ENCODE measurements at regions not wholly inside any gene's neighbourhood (a gene's known extent, or its start where the extent isn't known, plus 50 kb on each side); places are given as distances from the start of the nearest gene placed in this dataset.

GRCh38 chr18:55047546-55047945 is 88.3 kb upstream of the CCDC68 start:
- TF ChIP-seq, protein P1, sequence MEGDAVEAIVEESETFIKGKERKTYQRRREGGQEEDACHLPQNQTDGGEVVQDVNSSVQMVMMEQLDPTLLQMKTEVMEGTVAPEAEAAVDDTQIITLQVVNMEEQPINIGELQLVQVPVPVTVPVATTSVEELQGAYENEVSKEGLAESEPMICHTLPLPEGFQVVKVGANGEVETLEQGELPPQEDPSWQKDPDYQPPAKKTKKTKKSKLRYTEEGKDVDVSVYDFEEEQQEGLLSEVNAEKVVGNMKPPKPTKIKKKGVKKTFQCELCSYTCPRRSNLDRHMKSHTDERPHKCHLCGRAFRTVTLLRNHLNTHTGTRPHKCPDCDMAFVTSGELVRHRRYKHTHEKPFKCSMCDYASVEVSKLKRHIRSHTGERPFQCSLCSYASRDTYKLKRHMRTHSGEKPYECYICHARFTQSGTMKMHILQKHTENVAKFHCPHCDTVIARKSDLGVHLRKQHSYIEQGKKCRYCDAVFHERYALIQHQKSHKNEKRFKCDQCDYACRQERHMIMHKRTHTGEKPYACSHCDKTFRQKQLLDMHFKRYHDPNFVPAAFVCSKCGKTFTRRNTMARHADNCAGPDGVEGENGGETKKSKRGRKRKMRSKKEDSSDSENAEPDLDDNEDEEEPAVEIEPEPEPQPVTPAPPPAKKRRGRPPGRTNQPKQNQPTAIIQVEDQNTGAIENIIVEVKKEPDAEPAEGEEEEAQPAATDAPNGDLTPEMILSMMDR (IDR thresholded peaks at IDR 0.05), result no peak
- no peak for ATAC-seq (ENCODE audit: low FRiP score)
- no peak for DNase-seq (ENCODE audit: low spot score)

DNA sequence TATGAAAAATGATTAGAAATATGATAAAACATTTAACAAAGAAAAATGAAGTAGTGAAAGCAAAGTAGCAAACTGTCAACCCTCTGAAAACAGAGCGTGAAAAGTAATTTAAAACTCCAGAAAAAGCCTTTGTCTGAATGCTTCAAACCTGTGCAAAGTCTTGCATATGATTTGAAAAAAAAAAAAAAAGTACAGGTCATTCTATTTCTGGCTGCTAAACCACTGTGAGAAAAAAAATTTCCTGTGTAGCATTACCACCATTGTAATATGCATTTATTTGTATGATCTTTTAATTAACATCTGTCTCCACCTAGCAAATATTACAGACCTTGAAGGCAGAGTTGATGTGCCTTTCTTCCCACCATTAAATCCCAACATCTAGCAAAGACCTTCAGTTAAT is 82.1 kb upstream of the CCDC68 start:
- TF ChIP-seq, protein P1 (IDR thresholded peaks at IDR 0.05), result no peak
- no peak for ATAC-seq (ENCODE audit: low FRiP score)
- DNase-seq (ENCODE audit: low spot score), result no peak

DNA sequence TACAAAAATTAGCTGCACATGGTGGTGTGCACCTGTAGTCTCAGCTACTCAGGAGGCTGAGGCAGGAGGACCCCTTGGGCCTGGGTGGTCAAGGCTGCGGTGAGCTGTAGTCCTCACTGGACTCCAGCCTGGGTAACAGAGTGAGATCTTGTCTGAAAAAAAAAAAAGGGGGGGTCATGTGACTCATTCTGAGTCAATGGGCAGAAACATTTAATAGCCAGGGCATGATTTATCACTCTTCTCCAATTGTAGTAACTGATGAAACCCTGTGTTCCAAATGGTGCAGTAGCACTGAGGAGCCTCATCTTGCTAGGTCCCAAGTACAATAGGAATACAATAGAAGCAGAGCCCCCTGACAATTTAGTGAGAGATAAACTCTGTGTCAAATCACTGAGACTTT is 78.9 kb upstream of the CCDC68 start:
- no peak for DNase-seq (ENCODE audit: low spot score)
- ATAC-seq (ENCODE audit: low FRiP score), result no peak
- TF ChIP-seq, protein P1 (IDR thresholded peaks at IDR 0.05), result no peak

GRCh38 chr18:55034742-55035141 is 75.5 kb upstream of the CCDC68 start:
- TF ChIP-seq, protein P1 (IDR thresholded peaks at IDR 0.05), result no peak
- no peak for ATAC-seq (ENCODE audit: low FRiP score)

DNA sequence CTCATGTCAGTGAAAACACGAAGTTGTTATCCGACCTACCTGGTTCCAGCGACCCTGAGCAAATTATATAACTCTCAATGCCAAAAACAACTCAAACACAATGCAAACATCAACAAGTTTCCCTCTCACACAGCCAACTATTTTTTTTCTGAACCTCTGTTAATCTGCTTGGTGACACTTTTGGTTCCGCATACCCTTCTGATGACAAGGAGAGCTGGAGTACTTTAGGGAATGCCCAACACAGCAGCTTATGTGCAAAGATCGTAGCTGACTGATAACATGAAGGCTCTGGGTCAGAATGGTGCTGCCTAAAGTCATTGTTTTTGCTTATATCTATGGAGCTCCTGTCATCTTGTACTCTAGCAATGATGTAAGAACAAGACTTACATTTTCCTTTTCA is 72.7 kb upstream of the CCDC68 start:
- ATAC-seq (ENCODE audit: low FRiP score), result no peak
- TF ChIP-seq, protein P1 (IDR thresholded peaks at IDR 0.05), result no peak
- DNase-seq (ENCODE audit: low spot score), result no peak

More at GRCh38 chr18:55034742-55035141, 75.5 kb upstream of the CCDC68 start:
- DNase-seq (ENCODE audit: low spot score), result no peak

DNA sequence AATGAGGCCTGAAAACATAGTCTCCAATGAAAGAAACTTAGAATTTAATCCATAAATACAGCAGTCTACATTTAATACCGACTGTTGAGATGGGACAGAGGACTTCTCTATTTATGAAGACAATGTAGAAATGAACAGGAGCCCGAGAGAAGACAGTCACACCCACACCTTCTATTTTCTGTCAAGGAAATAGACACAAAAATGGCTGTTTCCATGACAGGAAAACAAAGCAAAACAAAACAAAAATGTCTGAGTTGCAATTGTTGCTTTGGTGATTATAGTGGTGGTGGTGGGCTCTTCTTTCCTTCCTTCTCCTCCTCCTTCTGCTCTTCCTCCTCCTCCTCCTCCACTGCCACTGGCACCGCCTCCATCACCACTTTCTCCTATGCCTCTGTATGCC is 72.3 kb upstream of the CCDC68 start:
- TF ChIP-seq, protein P1 (IDR thresholded peaks at IDR 0.05), result no peak
- ATAC-seq (ENCODE audit: low FRiP score) (no peak), DNase-seq (ENCODE audit: low spot score) (no peak)

DNA sequence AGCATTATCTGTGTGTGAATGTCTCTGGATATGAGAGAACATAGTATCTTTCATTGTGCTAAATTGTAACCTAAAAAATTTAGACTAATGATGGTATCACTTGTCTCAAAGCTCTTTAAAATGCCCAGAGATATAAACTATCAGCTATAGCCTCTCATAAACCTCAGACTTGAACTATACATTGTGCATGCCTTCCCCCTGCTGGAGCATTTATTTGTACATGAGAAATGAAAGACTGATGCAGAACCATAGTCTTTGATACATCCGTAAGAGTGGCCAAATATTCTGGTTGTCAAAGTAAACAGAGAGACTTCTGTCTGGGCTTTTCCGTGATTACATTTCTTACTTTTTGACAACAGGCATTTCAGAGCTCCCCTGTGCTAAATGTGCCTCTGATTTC is 71.9 kb upstream of the CCDC68 start:
- TF ChIP-seq, protein P1 (IDR thresholded peaks at IDR 0.05), result no peak
- no peak for ATAC-seq (ENCODE audit: low FRiP score)
- DNase-seq (ENCODE audit: low spot score), result no peak
